GM12873 (cell line): ENCODE measurements at regions not wholly inside any gene's neighbourhood (a gene's known extent, or its start where the extent isn't known, plus 50 kb on each side); places are given as distances from the start of the nearest gene placed in this dataset.

Source experiments
- CTCF ChIP-seq: IDR thresholded peaks from 2 replicates; pipeline ENCODE4 v1.5.1; 2012; ENCODE audit warnings: low read depth, mild to moderate bottlenecking, moderate library complexity, low read length, control low read depth; ENCODE audit not compliant: insufficient read depth; ENCODE audit errors: missing control alignments

- no peak for TF ChIP-seq CTCF
Measured at GRCh38 chr3:153956613-153957012, 164.6 kb upstream of the ARHGEF26 start.

GRCh38 chr3:153957421-153957820 lies 163.8 kb upstream of the ARHGEF26 start:
- no peak for TF ChIP-seq CTCF

GRCh38 chr3:153958635-153959595 lies 162.3 kb upstream of the ARHGEF26 start:
- TF ChIP-seq CTCF, result no peak

- no peak for TF ChIP-seq CTCF
Measured at GRCh38 chr3:153960458-153961074, 160.6 kb upstream of the ARHGEF26 start.

GRCh38 chr3:153961494-153961893 lies 159.7 kb upstream of the ARHGEF26 start:
- TF ChIP-seq CTCF, result no peak

GRCh38 chr3:153963012-153963411 lies 158.2 kb upstream of the ARHGEF26 start:
- TF ChIP-seq CTCF, result no peak

GRCh38 chr3:153967260-153967659 lies 153.9 kb upstream of the ARHGEF26 start:
- no peak for TF ChIP-seq CTCF
